Natural killer cell (primary cell): ENCODE measurements at regions not wholly inside any gene's neighbourhood (a gene's known extent, or its start where the extent isn't known, plus 50 kb on each side); places are given as distances from the start of the nearest gene placed in this dataset.

Experiments used
- ATAC-seq, 3 donors: fragments of 150-1000 bp in 2 of 3; fragments of 200-7000 bp in 1 of 3; cut with Tn5 transposase; 1 replicate in 1 of 3; 2 replicates in 2 of 3; pipeline ENCODE4 v1.10.0; 2021; ENCODE audit warnings: mild to moderate bottlenecking in 2 of 3, moderate library complexity in 2 of 3
- DNase-seq, 2 donors: peaks; one replicate each; pipeline versions ENCODE4 v3.0.0 to v3.0.0-alpha.2; 2013 to 2021; ENCODE audit warnings: mixed read lengths in 1 of 2
- H3K27ac ChIP-seq: one replicate; pipeline ENCODE4 v1.5.1; 2013; ENCODE audit warnings: mild to moderate bottlenecking, low read length
- H3K27me3 ChIP-seq: one replicate; pipeline ENCODE4 v1.6.1; 2013; ENCODE audit warnings: low read length; ENCODE audit not compliant: control insufficient read depth, insufficient read depth
- H3K36me3 ChIP-seq: one replicate; pipeline ENCODE4 v1.6.1; 2013; ENCODE audit warnings: low read length; ENCODE audit not compliant: control insufficient read depth, insufficient read depth
- H3K4me1 ChIP-seq: one replicate; pipeline ENCODE4 v1.6.1; 2013; ENCODE audit warnings: low read length; ENCODE audit not compliant: control insufficient read depth, insufficient read depth
- H3K4me3 ChIP-seq: one replicate; pipeline ENCODE4 v1.5.1; 2013; ENCODE audit warnings: low read length
- H3K9me3 ChIP-seq: one replicate; pipeline ENCODE4 v1.6.1; 2013; ENCODE audit warnings: low read length; ENCODE audit not compliant: control insufficient read depth, insufficient read depth
- H3K27ac Mint-ChIP-seq, 2 donors: one replicate each; pipeline ENCODE4 v1.8.0; 2022; ENCODE audit warnings: mild to moderate bottlenecking in 2 of 2, mixed read lengths in 2 of 2, moderate library complexity in 1 of 2
- H3K27me3 Mint-ChIP-seq, 2 donors: one replicate each; pipeline ENCODE4 v1.8.0; 2022; ENCODE audit warnings: low read depth in 2 of 2, mixed read lengths in 2 of 2
- H3K36me3 Mint-ChIP-seq: one replicate; pipeline ENCODE4 v1.8.0; 2022; ENCODE audit warnings: mixed read lengths
- H3K4me1 Mint-ChIP-seq, 2 donors: one replicate each; pipeline ENCODE4 v1.8.0; 2022; ENCODE audit warnings: mixed read lengths in 2 of 2
- H3K4me3 Mint-ChIP-seq: one replicate; pipeline ENCODE4 v1.8.0; 2022; ENCODE audit warnings: mild to moderate bottlenecking, moderate library complexity, mixed read lengths
- H3K9me3 Mint-ChIP-seq, 2 donors: one replicate each; pipeline ENCODE4 v1.8.0; 2022; ENCODE audit warnings: mixed read lengths in 2 of 2
- CTCF ChIP-seq: fragments of 200-600 bp; IDR thresholded peaks from one replicate; pipeline ENCODE4 v1.8.0; 2022; ENCODE audit warnings: antibody characterized with exemption
- WGBS: methylation state at CpG from one replicate; pipeline ENCODE4 v1.1.7; 2013; ENCODE audit warnings: missing lambda C conversion rate; ENCODE audit not compliant: insufficient coverage; 5-methylcytosine and 5-hydroxymethylcytosine counted together
- intact Hi-C: fragments of 100-400 bp; cut with micrococcal nuclease; formaldehyde crosslinking; loops from one replicate; pipeline ENCODE4 v1.14.2; 2022

DNA sequence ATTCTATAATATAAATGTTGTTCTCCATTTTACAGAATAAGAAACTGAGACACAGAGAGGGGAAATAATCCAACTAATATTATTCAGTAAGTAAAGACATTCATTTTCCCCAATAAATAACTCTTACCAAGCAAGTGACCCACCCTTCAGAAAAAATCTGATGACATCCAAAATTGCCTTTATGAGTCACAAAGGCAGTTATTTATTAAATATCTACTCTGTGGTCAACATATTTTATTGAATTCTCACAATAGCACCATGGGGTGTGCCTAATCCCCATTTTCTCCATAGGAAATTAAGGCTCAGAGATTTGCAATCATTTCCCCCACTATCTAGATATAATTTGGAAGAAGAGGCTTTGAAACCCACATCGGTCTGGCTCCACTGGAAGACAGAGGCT, 161.5 kb upstream of the ISX start:
- Mint-ChIP-seq H3K27ac (no peak overlapping the region), H3K4me3 (no peak overlapping the region), H3K4me1 (no peaks in the 10 kb centered on the region), H3K36me3 (no peaks in the 10 kb centered on the region), H3K9me3 (no peaks in the 10 kb centered on the region), H3K27me3 (no peaks in the 10 kb centered on the region)
- DNase-seq = no peak
- TF ChIP-seq CTCF = no peak
- Histone ChIP-seq H3K4me1 (no peaks in the 10 kb centered on the region), H3K27me3 (no peaks in the 10 kb centered on the region), H3K4me3 (no peak overlapping the region), H3K27ac (no peak overlapping the region), H3K36me3 (no peaks in the 10 kb centered on the region), H3K9me3 (no peaks in the 10 kb centered on the region)
- intact Hi-C loops = no loop called here
- no peak for ATAC-seq
- WGBS = 83% methylated on average over 1 of the region's 1 CpG

- no peak overlapping the region for H3K4me3 Mint-ChIP-seq
- ATAC-seq (no peak), DNase-seq (no peak)
- WGBS = 82% methylated on average over 3 of the region's 3 CpGs
- Histone ChIP-seq H3K9me3 (no peaks in the 10 kb centered on the region), H3K27me3 (no peaks in the 10 kb centered on the region), H3K4me1 (no peaks in the 10 kb centered on the region), H3K4me3 (no peak overlapping the region), H3K27ac (no peak overlapping the region), H3K36me3 (no peaks in the 10 kb centered on the region)
- peaks cover 2 to 7% of the 10 kb centered on the region in 2 donors for H3K27me3 Mint-ChIP-seq
- H3K9me3 Mint-ChIP-seq = peaks cover 0 to 2% of the 10 kb centered on the region in 2 donors
- H3K27ac Mint-ChIP-seq = no peak overlapping the region
- H3K36me3 Mint-ChIP-seq = no peaks in the 10 kb centered on the region
- TF ChIP-seq CTCF = no peak
- intact Hi-C loops = no loop called here
- no peaks in the 10 kb centered on the region for H3K4me1 Mint-ChIP-seq
These were observed 152.1 kb upstream of the ISX start for GRCh38 chr22:34913826-34914225.

DNA sequence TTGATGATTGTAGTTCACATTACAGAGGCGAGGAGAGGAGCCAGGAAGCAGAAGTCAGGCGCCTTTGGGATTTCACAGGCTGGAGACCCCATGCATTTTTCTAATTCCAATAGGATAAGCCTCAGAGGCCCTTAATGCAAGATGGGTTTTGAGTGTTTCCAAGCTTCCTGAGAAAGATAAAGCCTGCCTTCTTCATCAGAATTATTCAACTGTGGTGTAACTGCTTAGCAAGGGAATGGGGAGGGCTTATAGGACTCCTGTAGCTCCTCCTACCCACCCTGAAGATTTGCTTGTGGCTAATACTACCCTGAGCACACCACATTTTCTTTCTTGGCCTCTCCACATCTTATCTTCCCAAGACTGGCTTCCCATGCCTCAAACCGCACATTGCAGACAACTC, 151.1 kb upstream of the ISX start:
- Mint-ChIP-seq H3K27ac (no peak overlapping the region), H3K36me3 (no peaks in the 10 kb centered on the region), H3K4me3 (no peak overlapping the region), H3K4me1 (no peaks in the 10 kb centered on the region), H3K27me3 (peaks cover 6 to 7% of the 10 kb centered on the region in 2 donors), H3K9me3 (peaks cover 0 to 2% of the 10 kb centered on the region in 2 donors)
- no peak for ATAC-seq
- Histone ChIP-seq H3K4me1 (no peaks in the 10 kb centered on the region), H3K9me3 (no peaks in the 10 kb centered on the region), H3K27ac (no peak overlapping the region), H3K27me3 (no peaks in the 10 kb centered on the region), H3K4me3 (no peak overlapping the region), H3K36me3 (no peaks in the 10 kb centered on the region)
- WGBS = 68% methylated on average over 3 of the region's 3 CpGs
- DNase-seq = no peak
- no peak for TF ChIP-seq CTCF
- intact Hi-C loops = no loop called here

GRCh38 chr22:34917239-34917638, 148.7 kb upstream of the ISX start:
- no peak for TF ChIP-seq CTCF
- Histone ChIP-seq H3K4me3 (no peak overlapping the region), H3K27me3 (no peaks in the 10 kb centered on the region), H3K27ac (no peak overlapping the region), H3K9me3 (no peaks in the 10 kb centered on the region), H3K4me1 (no peaks in the 10 kb centered on the region), H3K36me3 (no peaks in the 10 kb centered on the region)
- Mint-ChIP-seq H3K27me3 (peaks cover 5 to 7% of the 10 kb centered on the region in 2 donors), H3K27ac (no peak overlapping the region), H3K4me1 (no peaks in the 10 kb centered on the region), H3K36me3 (no peaks in the 10 kb centered on the region), H3K9me3 (peaks cover 2% of the 10 kb centered on the region in 2 donors), H3K4me3 (no peak overlapping the region)
- WGBS = 81% methylated on average over 5 of the region's 5 CpGs
- ATAC-seq (no peak), DNase-seq (no peak)
- intact Hi-C loops = no loop called here
